ENCODE measurements at regions not wholly inside any gene's neighbourhood (a gene's known extent, or its start where the extent isn't known, plus 50 kb on each side); places are given as distances from the start of the nearest gene placed in this dataset.

- Histone ChIP-seq H4K91ac (replicated peaks; ENCODE audit: insufficient read length, low read length) (no peak overlapping the region), H3K4me2 (ENCODE audit: insufficient read depth in 1 of 2, low read depth in 2 of 2, low read length in 2 of 2) (no peak overlapping the region), H3K14ac (ENCODE audit: insufficient read length) (no peak overlapping the region), H3K18ac (ENCODE audit: extremely low read depth, low read length) (no peak overlapping the region), H3K79me2 (ENCODE audit: control insufficient read depth in 1 of 2, insufficient read depth in 2 of 2, low read length in 2 of 2) (no peaks in the 10 kb centered on the region), H4K5ac (ENCODE audit: insufficient read length, low read depth, low read length) (no peak overlapping the region), H2BK12ac (ENCODE audit: low read depth, low read length) (no peak overlapping the region), H2AK5ac (ENCODE audit: low read depth, low read length) (no peak overlapping the region), H2BK5ac (ENCODE audit: low read depth, low read length) (no peak overlapping the region), H2AFZ (ENCODE audit: low read length) (no peak overlapping the region), H4K20me1 (replicated peaks in 1 of 2; ENCODE audit: control insufficient read depth in 1 of 2, insufficient read depth in 2 of 2, low read length in 2 of 2) (no peaks in the 10 kb centered on the region), H3K56ac (replicated peaks; ENCODE audit: insufficient read length, low read depth, low read length) (no peak overlapping the region), H3K36me3 (ENCODE audit: control insufficient read depth in 2 of 4, insufficient read depth in 4 of 4, low read length in 3 of 4) (no peaks in the 10 kb centered on the region), H3K23me2 (ENCODE audit: low read depth, low read length) (no peaks in the 10 kb centered on the region), H3K79me1 (ENCODE audit: low read depth, low read length) (no peaks in the 10 kb centered on the region; the same call in 1 of the 2 replicates), H3K9me3 (ENCODE audit: insufficient read depth in 2 of 2, low read depth in 1 of 2, low read length in 1 of 2) (no peaks in the 10 kb centered on the region), H3K9ac (replicated peaks in 1 of 4; ENCODE audit: extremely low read depth in 1 of 4, low read depth in 3 of 4, low read length in 3 of 4) (no peak overlapping the region), H3K27ac (ENCODE audit: low read depth, low read length) (no peak overlapping the region), H3K4ac (replicated peaks; ENCODE audit: insufficient read length, low read depth, low read length) (no peak overlapping the region), H3K27me3 (replicated peaks in 1 of 4; ENCODE audit: control insufficient read depth in 3 of 4, extremely low read depth in 1 of 4, insufficient read depth in 3 of 4, low read length in 3 of 4) (no peaks in the 10 kb centered on the region), H3K23ac (ENCODE audit: insufficient read length) (no peak overlapping the region), H4K8ac (ENCODE audit: extremely low read depth, insufficient read depth, low read length) (no peak overlapping the region), H2BK15ac (ENCODE audit: low read length) (no peak overlapping the region), H3K4me3 (ENCODE audit: extremely low read depth in 1 of 4, insufficient read depth in 2 of 4, low read depth in 3 of 4, low read length in 4 of 4) (no peak overlapping the region), H2BK120ac (replicated peaks; ENCODE audit: low read depth, low read length) (no peak overlapping the region), H2BK20ac (ENCODE audit: low read length) (no peak overlapping the region), H3K4me1 (replicated peaks in 1 of 4; ENCODE audit: control insufficient read depth in 3 of 4, insufficient read depth in 4 of 4, low read length in 3 of 4) (peaks cover 0 to 6% (median 4%) of the 10 kb centered on the region in 4 experiments; a peak in 3 of 7 replicates)
- no peak for TF ChIP-seq GABPA (IDR thresholded peaks at IDR 0.05; ENCODE audit: borderline replicate concordance, insufficient read depth, low read length)
- TF ChIP-seq SAP30 (IDR thresholded peaks at IDR 0.05; ENCODE audit: insufficient read depth, insufficient replicate concordance, low read length): no peak
- 0 out of 4 replicates have a peak, but pooled peaks of 1 of the 3 experiments have one; percentile 10 for TF ChIP-seq CTCF (IDR thresholded peaks at IDR 0.05; ENCODE audit: control extremely low read depth in 1 of 3, insufficient read depth in 1 of 3, low read depth in 1 of 3, low read length in 3 of 3)
- POLR2A ChIA-PET (ENCODE audit: partially characterized antibody): no interaction called here
- DNase-seq (ENCODE audit: low read depth in 1 of 2, low spot score in 2 of 2): peak in 1 of 2 experiments; percentile 38
- 85% methylated on average over 2 of the region's 2 CpGs; no CpG with 5 or more reads in 1 of the 2 experiments for WGBS, 2 experiments (ENCODE audit: extremely low coverage in 1 of 2, insufficient coverage in 1 of 2, insufficient read length in 1 of 2, insufficient replicate concordance in 2 of 2, low coverage in 1 of 2, low lambda C conversion rate in 2 of 2, missing lambda C conversion rate in 1 of 2)
- CTCF ChIA-PET (ENCODE audit: partially characterized antibody): interaction anchor here (1.2 to 1.6 kb wide), 2 partner anchors 14 to 198 kb away, joined by 3 read pairs; no protein-coding TSS in a partner anchor
- no peak for FAIRE-seq
Observed at GRCh38 chr15:68506071-68506470, 72.7 kb upstream of the CORO2B start.
